GM13976 (cell line): ENCODE measurements at regions not wholly inside any gene's neighbourhood (a gene's known extent, or its start where the extent isn't known, plus 50 kb on each side); places are given as distances from the start of the nearest gene placed in this dataset.
"Not testable (repeated sequence)": the region's sequence is repeated elsewhere in the genome, so short reads cannot be mapped to it uniquely, and the experiment has no call there.

Experiments
- DNase-seq: peaks from one replicate; pipeline ENCODE4 v3.0.0; 2012; ENCODE audit warnings: low spot score
- in situ Hi-C: fragments of 300-500 bp; cut with MboI; formaldehyde crosslinking; loops from one replicate; pipeline ENCODE4 v1.12.0; 2022; ENCODE audit warnings: low sequenced_read_pairs, mixed read lengths, inconsistent platforms; ENCODE audit not compliant: unreplicated experiment
- TF ChIP-seq, protein P1 (sequence below): IDR thresholded peaks from 2 replicates; pipeline ENCODE4 v1.5.1; 2012; ENCODE audit warnings: borderline replicate concordance, mild to moderate bottlenecking; ENCODE audit not compliant: insufficient read depth; ENCODE audit errors: extremely low read depth, missing control alignments, control extremely low read depth

DNA sequence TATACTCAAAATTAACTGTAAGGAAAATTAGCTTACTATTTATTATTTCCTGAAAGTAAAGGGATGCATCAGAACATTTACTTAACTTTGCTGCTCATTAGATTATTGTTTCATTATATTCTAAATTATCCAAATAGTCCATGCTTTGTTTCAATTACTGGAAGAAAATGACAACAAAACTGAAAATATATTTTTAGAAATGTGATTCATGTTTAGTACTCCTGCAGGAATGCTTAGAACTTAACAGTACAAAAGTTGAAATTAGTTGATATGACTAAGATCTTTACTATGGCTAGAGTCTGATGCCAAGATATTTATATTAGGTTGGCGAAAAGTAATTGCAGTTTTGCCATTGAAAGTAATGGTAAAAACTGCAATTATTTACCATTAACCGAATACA lies 660.5 kb upstream of the PABPC4L start:
- in situ Hi-C loops, result no loop called here
- DNase-seq, result no peak
- TF ChIP-seq, protein P1, sequence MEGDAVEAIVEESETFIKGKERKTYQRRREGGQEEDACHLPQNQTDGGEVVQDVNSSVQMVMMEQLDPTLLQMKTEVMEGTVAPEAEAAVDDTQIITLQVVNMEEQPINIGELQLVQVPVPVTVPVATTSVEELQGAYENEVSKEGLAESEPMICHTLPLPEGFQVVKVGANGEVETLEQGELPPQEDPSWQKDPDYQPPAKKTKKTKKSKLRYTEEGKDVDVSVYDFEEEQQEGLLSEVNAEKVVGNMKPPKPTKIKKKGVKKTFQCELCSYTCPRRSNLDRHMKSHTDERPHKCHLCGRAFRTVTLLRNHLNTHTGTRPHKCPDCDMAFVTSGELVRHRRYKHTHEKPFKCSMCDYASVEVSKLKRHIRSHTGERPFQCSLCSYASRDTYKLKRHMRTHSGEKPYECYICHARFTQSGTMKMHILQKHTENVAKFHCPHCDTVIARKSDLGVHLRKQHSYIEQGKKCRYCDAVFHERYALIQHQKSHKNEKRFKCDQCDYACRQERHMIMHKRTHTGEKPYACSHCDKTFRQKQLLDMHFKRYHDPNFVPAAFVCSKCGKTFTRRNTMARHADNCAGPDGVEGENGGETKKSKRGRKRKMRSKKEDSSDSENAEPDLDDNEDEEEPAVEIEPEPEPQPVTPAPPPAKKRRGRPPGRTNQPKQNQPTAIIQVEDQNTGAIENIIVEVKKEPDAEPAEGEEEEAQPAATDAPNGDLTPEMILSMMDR, result no peak

DNA sequence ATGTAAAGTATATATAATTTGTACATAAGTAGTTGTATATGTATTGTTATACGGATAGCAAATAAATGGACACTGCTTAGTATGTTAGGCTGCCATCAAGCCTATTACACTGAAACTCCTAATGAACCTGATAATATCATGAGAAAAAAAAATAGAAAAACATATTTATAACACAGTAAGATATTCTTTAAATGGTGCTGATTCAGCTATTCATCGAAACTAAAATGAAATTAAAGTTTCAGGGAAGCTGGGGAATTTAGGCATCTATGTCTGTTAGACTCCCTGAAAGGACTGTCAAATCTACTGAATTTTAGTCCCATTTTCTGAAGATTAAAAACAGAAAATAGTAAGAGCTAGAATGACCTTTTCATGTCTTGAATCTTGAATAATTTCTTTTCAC lies 647.1 kb upstream of the PABPC4L start:
- DNase-seq, result no peak
- TF ChIP-seq, protein P1, result no peak
- in situ Hi-C loops, result no loop called here

DNA sequence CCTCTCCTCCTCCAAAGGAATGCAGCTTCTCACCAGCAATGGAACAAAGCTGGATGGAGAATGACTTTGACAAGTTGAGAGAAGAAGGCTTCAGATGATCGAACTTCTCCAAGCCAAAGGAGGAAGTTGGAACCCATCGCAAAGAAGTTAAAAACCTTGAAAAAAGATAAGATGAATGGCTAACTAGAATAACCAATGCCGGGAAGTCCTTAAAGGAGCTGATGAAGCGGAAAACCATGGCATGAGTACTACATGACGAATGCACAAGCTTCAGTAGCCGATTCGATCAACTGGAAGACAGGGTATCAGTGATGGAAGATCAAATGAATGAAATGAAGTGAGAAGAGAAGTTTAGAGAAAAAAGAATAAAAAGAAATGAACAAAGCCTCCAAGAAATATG lies 629.2 kb upstream of the PABPC4L start:
- in situ Hi-C loops, DNase-seq: not testable (repeated sequence)

DNA sequence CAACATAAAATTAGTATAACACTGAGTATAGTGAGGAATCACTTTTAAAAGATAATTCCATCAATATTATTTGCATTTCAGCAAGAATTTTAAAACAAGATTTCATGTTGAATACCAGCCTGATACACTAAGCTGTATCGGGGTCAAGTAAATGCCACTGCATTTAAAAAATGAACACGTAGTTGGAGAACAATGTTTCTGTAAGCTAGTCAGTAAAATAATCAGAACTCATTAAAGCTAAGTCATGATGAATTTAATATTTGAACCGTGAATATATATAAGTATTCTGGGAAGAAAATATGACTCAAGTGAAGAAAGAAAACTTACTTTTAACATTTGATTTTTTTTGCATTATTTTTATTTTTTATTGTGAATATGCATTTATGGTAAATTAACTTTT lies 611.0 kb upstream of the PABPC4L start:
- TF ChIP-seq, protein P1, result no peak
- DNase-seq, result no peak
- in situ Hi-C loops, result no loop called here

DNA sequence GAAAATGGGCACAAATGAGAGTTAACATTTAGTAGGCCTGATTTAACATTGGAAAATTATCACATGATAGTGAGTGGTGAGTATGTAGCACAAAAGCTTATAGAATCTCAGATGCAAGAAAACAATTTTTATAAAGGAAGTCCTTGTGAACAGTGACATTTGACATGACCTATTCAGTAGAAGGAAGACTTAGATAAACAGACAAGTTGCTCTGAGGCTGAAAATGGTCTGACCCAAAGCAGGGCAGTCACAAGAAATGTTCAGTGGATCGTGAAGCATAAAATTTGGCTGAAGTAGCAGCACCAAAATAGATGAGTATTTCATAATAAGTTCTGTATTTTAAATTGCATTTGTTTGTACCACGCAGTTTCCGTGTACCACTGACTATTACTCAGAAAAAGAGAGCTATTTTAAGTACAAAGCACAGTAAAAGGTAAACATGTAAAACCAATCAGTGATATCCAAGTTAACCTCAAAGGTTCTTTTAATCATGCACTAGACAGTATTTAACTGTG lies 605.7 kb upstream of the PABPC4L start:
- TF ChIP-seq, protein P1, result no peak
- in situ Hi-C loops, result no loop called here

DNA sequence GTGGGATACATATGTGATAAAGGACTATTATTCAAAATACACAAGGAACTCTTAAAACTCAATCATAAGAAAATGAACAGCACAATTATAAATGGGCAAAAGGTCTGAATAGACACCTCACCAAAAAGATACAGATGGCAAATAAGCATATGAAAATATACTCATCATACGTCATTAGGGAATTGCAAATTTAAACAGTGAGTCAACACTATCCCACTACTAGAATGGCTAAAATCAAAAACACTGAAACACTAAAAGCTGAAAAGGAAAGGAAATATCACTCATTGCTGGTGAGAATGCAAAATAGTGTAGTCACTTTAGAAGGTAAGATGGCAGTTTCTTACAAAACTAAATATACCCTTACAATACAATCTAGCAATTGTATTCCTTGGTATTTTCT lies 597.0 kb upstream of the PABPC4L start:
- in situ Hi-C loops, result no loop called here
- TF ChIP-seq, protein P1, result no peak
- DNase-seq, result no peak

More for the DNA sequence above, 605.7 kb upstream of the PABPC4L start:
- DNase-seq, result no peak

DNA sequence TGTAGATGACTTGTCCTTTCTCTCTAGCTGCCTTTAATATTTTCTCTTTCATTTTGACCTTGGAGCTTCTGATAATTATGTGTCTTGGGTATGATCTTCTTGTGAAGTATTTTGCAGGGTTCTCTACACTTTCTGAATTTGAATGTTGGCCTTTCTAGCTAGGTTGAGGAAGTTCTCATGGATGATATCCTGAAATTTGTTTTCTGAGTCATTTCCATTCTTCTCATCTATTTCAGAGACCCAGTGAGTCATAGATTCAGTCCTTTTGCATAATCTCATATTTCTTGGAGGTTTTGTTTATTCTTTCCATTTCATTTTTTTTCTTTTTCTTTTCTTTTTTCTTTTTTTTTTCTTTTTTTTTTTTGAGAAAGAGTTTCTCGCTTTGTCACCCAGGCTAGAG lies 585.7 kb upstream of the PABPC4L start:
- in situ Hi-C loops, result no loop called here
- TF ChIP-seq, protein P1, result no peak
- DNase-seq, result no peak

DNA sequence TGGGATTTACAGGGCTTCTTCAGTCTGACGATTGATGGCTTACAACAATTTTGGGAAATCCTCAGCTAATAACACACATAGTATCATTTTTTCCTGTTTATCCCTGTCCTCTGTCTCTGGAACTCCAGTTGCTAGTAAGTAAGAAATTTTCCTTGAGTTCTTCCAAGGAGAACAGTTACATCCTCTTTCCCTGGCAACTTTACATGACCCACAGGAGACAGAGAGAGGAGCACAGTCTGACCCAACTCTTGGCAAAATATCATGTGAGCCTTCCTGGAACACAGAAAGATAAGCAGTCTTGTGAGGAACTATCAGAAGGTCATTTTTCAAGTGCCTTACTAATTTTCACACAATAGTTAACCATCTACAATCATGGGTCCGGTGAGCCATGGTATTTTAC lies 578.7 kb upstream of the PABPC4L start:
- TF ChIP-seq, protein P1, result no peak
- in situ Hi-C loops, result no loop called here
- no peak for DNase-seq
